Duodenal mucosa (tissue), 2 donors: ENCODE measurements at regions not wholly inside any gene's neighbourhood (a gene's known extent, or its start where the extent isn't known, plus 50 kb on each side); places are given as distances from the start of the nearest gene placed in this dataset.

Source experiments
- H3K27ac ChIP-seq: one replicate; pipeline ENCODE4 v1.7.0; 2013; ENCODE audit warnings: low read depth, low read length
- H3K27me3 ChIP-seq, 2 donors: one replicate each; pipeline ENCODE4 v1.7.0; 2013; ENCODE audit warnings: low read length in 2 of 2, control low read depth in 1 of 2; ENCODE audit not compliant: insufficient read depth in 2 of 2, control insufficient read depth in 1 of 2
- H3K36me3 ChIP-seq, 2 donors: one replicate each; pipeline ENCODE4 v1.7.0; 2013; ENCODE audit warnings: low read length in 2 of 2, control low read depth in 1 of 2; ENCODE audit not compliant: insufficient read depth in 2 of 2, control insufficient read depth in 1 of 2
- H3K4me1 ChIP-seq, 2 donors: one replicate each; pipeline ENCODE4 v1.7.0; 2013; ENCODE audit warnings: low read length in 2 of 2, control low read depth in 1 of 2; ENCODE audit not compliant: insufficient read depth in 2 of 2, control insufficient read depth in 1 of 2
- H3K4me3 ChIP-seq, 2 donors: one replicate each; pipeline ENCODE4 v1.7.0; 2013; ENCODE audit warnings: low read length in 2 of 2, low read depth in 1 of 2
- H3K9ac ChIP-seq, 2 donors: one replicate each; pipeline ENCODE4 v1.7.0; 2013; ENCODE audit warnings: low read length in 2 of 2, low read depth in 1 of 2
- H3K9me3 ChIP-seq, 2 donors: one replicate each; pipeline ENCODE4 v1.7.0; 2013; ENCODE audit warnings: low read length in 2 of 2, control low read depth in 1 of 2; ENCODE audit not compliant: control insufficient read depth in 1 of 2

DNA sequence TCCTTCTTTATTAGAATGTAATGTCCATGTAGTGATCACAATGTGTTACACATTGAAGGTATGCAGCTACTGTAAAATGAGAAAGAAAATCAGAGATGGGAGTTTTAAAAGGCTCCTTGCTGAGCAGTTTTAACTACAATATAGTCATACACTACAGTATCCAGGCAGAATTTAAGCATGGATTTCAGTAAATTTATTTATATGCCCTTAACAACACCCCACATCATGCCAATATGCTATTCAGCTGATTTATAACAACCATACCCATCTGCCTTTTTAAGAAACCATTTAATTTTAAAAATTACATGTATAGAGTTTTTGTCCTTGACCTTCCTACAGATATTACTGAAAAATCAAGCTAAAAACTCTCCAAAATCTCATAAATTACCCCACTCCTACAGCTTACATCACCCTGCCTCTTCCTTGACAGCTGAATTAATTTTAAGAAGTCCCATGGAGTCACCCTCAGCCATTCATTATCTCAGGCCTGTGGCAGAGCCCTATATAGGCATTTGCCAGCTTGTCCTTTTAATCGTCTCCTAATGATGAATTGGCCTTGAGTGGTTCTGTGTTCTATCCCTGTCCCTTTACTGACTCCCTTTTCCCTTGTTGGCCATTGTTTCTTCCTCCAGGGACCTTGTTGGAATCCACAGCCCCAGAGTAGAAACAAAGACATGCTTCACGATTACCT lies 797.6 kb upstream of the ARRDC4 start:
- no peaks in the 10 kb centered on the region for H3K36me3 ChIP-seq
- no peak overlapping the region for H3K27ac ChIP-seq

DNA sequence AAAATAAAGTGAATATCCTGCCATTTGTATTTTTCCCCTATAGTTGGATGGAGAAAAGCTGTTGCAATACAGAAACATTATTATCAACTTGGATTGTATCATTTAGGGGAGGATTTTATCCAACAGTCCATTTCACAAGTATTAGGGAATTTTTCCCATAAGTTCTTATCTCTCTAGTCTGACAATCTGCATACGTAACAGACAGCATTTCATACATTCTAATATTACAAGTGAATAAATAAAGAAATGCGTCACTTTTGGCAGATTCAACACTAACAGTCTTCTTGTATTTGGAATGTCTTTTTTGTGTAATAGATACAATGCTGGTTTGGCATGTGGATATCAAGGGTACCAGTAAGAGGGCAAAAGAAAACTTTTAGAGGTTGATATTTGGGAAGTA lies 795.3 kb upstream of the ARRDC4 start:
- no peak overlapping the region for H3K27ac ChIP-seq
- no peaks in the 10 kb centered on the region for H3K9me3 ChIP-seq
- H3K27me3 ChIP-seq, result no peaks in the 10 kb centered on the region
- no peaks in the 10 kb centered on the region for H3K36me3 ChIP-seq
- H3K4me1 ChIP-seq, result no peaks in the 10 kb centered on the region
- no peak overlapping the region for H3K9ac ChIP-seq
- no peak overlapping the region for H3K4me3 ChIP-seq

More for the DNA sequence above, 797.6 kb upstream of the ARRDC4 start:
- Histone ChIP-seq H3K9ac (no peak overlapping the region), H3K4me3 (no peak overlapping the region), H3K27me3 (no peaks in the 10 kb centered on the region), H3K9me3 (no peaks in the 10 kb centered on the region), H3K4me1 (no peaks in the 10 kb centered on the region)

GRCh38 chr15:97168704-97169475 lies 791.6 kb upstream of the ARRDC4 start:
- H3K4me3 ChIP-seq, result no peak overlapping the region
- H3K27me3 ChIP-seq, result no peaks in the 10 kb centered on the region
- no peaks in the 10 kb centered on the region for H3K36me3 ChIP-seq
- H3K9me3 ChIP-seq, result no peaks in the 10 kb centered on the region
- no peak overlapping the region for H3K27ac ChIP-seq
- H3K4me1 ChIP-seq, result no peaks in the 10 kb centered on the region
- no peak overlapping the region for H3K9ac ChIP-seq

- Histone ChIP-seq H3K9me3 (no peaks in the 10 kb centered on the region), H3K4me1 (no peaks in the 10 kb centered on the region), H3K36me3 (no peaks in the 10 kb centered on the region), H3K27ac (no peak overlapping the region), H3K27me3 (no peaks in the 10 kb centered on the region), H3K4me3 (no peak overlapping the region), H3K9ac (no peak overlapping the region)
Observed at GRCh38 chr15:97171556-97171955, 788.9 kb upstream of the ARRDC4 start.

DNA sequence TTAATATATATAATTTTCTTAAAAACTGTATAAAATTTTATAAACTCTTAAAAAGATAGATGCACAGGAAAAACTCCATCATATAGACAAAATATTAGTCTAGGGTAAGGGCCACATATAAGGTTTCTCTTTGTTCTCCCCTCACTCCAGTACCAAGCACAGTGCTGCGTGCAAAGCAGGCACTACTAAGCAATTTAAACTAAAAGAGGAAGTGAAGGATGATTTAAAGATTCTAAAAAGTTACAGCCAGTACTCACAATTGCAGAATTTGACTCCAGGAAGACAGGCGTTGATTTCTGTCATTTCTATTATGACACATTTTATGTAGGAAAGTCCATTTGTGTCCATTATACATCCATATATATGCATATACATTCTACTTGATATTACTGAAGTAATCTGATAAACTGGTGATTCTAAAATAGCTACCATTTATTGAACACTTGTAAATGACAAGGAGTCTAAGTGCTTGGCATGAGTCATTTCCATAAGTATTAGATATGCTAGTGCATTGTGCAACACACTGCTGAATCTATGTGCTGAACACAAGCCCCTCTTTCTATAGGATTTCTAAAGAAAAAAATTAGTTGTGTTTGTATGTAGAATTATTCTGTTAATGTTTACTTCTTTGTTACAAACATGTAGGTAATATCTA lies 785.5 kb upstream of the ARRDC4 start:
- Histone ChIP-seq H3K27me3 (no peaks in the 10 kb centered on the region), H3K36me3 (no peaks in the 10 kb centered on the region), H3K9me3 (no peaks in the 10 kb centered on the region), H3K27ac (no peak overlapping the region), H3K4me3 (no peak overlapping the region), H3K4me1 (no peaks in the 10 kb centered on the region), H3K9ac (no peak overlapping the region)

GRCh38 chr15:97177151-97177577 lies 783.3 kb upstream of the ARRDC4 start:
- Histone ChIP-seq H3K9me3 (no peaks in the 10 kb centered on the region), H3K4me1 (no peaks in the 10 kb centered on the region), H3K27me3 (no peaks in the 10 kb centered on the region), H3K36me3 (no peaks in the 10 kb centered on the region), H3K27ac (no peak overlapping the region), H3K9ac (no peak overlapping the region), H3K4me3 (no peak overlapping the region)

DNA sequence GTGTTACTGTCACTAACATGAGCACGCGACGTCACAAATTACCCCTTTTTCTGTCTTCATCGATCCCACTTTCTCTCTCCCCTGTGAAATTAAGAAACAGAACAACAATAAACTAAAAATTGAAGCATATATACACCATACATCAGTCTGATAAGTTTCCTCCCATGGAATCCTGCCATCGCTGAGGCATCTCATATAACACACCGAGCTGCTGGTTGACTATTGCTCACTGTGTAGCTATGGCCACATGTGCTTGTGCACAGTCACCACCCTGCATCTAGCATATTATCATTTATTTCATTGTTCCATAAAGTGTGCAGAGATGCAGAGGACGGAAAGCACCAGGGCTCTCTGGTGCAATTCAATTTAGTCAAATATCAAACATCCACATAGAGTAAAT lies 777.9 kb upstream of the ARRDC4 start:
- H3K27me3 ChIP-seq, result no peaks in the 10 kb centered on the region
- H3K27ac ChIP-seq, result no peak overlapping the region
- H3K4me3 ChIP-seq, result no peak overlapping the region
- no peaks in the 10 kb centered on the region for H3K36me3 ChIP-seq
- H3K9ac ChIP-seq, result no peak overlapping the region
- no peaks in the 10 kb centered on the region for H3K4me1 ChIP-seq
- H3K9me3 ChIP-seq, result no peaks in the 10 kb centered on the region

DNA sequence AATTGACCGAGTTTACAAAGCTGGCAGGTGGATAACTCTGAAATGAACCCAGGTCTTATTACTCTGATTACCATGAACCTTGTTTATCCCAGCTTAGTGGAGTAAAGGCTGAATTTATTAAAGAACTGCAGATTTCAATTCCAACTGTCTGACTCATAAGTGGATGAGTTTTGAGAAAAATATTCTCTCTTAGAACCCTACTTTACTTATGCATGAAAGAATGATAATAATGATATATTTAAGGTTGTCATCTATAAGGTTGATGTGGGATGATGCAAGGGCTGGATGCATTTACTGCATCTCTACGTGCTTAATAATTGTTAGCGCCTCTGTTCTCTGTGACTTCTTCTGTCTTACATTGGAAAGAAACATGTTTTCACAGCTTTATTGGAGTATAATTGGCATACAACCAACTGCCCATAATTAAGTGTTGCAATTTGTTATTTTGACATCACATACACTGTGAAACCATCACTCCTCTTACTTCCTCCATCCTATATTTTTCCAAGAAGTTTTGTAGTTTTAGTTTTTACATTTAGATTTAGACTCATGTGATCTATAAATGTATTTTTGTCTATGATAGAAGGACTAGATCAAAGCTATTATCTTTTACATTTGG lies 771.2 kb upstream of the ARRDC4 start:
- Histone ChIP-seq H3K27me3 (no peaks in the 10 kb centered on the region), H3K4me3 (no peak overlapping the region), H3K36me3 (no peaks in the 10 kb centered on the region), H3K27ac (no peak overlapping the region), H3K4me1 (no peaks in the 10 kb centered on the region), H3K9ac (no peak overlapping the region), H3K9me3 (no peaks in the 10 kb centered on the region)

- Histone ChIP-seq H3K4me3 (no peak overlapping the region), H3K36me3 (no peaks in the 10 kb centered on the region), H3K27me3 (no peaks in the 10 kb centered on the region), H3K9ac (no peak overlapping the region), H3K9me3 (no peaks in the 10 kb centered on the region), H3K27ac (no peak overlapping the region), H3K4me1 (no peaks in the 10 kb centered on the region)
Observed at GRCh38 chr15:97194750-97195149, 765.8 kb upstream of the ARRDC4 start.
